GM13977 (cell line): ENCODE measurements at regions not wholly inside any gene's neighbourhood (a gene's known extent, or its start where the extent isn't known, plus 50 kb on each side); places are given as distances from the start of the nearest gene placed in this dataset.

ENCODE experiments used
- DNase-seq: peaks from one replicate; pipeline ENCODE4 v3.0.0; 2012; ENCODE audit warnings: low spot score
- in situ Hi-C: fragments of 300-500 bp; cut with MboI; formaldehyde crosslinking; loops from one replicate; pipeline ENCODE4 v1.12.0; 2022; ENCODE audit warnings: low sequenced_read_pairs, low pct_unique_long_range_greater_than_20kb, mixed read lengths, inconsistent platforms; ENCODE audit not compliant: unreplicated experiment
- TF ChIP-seq, protein P1 (sequence below): IDR thresholded peaks from 2 replicates; pipeline ENCODE4 v1.5.1; 2012; ENCODE audit warnings: mild to moderate bottlenecking, control low read depth; ENCODE audit not compliant: insufficient read depth; ENCODE audit errors: extremely low read depth, missing control alignments

DNA sequence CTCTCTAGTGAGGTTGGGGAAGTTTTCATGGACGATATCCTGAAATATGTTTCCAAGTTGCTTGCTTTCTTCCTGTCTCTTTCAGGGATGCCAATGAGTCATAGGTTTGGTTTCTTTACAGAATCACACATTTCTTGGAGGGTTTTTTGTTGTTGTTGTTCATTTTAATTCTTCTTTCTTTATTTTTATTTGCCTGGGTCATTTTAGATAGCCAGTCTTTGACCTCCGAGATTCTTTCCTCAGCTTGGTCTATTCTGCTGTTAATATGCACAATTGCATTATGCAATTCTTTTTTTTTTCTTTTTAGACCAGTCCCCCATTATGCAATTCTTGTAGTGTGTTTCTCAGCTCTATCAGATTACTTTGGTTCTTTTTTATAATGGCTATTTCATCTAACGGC lies 338.9 kb downstream of the AEBP2 start:
- in situ Hi-C loops = no loop called here
- TF ChIP-seq, protein P1, sequence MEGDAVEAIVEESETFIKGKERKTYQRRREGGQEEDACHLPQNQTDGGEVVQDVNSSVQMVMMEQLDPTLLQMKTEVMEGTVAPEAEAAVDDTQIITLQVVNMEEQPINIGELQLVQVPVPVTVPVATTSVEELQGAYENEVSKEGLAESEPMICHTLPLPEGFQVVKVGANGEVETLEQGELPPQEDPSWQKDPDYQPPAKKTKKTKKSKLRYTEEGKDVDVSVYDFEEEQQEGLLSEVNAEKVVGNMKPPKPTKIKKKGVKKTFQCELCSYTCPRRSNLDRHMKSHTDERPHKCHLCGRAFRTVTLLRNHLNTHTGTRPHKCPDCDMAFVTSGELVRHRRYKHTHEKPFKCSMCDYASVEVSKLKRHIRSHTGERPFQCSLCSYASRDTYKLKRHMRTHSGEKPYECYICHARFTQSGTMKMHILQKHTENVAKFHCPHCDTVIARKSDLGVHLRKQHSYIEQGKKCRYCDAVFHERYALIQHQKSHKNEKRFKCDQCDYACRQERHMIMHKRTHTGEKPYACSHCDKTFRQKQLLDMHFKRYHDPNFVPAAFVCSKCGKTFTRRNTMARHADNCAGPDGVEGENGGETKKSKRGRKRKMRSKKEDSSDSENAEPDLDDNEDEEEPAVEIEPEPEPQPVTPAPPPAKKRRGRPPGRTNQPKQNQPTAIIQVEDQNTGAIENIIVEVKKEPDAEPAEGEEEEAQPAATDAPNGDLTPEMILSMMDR = no peak
- no peak for DNase-seq

DNA sequence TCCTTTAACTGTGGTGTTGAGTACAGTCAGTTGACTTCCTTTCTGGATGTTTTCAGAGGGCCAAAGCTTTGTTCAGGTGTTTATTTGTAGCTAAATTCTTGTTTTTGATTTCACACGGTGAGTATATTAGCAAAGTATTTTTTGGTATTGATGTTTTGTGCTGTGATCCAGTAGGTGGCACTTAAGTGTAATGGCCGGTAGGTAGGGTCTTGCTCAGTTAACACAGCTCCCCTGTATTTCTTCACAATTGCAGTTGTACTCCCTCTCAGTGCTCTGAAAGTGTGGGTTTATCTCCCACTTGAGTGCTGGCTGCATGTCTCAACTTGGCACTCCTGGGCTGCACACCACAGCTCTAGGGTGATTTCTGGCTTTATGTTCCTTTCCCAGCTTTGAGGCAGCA lies 339.5 kb downstream of the AEBP2 start:
- TF ChIP-seq, protein P1 = no peak
- DNase-seq = no peak
- in situ Hi-C loops = no loop called here

DNA sequence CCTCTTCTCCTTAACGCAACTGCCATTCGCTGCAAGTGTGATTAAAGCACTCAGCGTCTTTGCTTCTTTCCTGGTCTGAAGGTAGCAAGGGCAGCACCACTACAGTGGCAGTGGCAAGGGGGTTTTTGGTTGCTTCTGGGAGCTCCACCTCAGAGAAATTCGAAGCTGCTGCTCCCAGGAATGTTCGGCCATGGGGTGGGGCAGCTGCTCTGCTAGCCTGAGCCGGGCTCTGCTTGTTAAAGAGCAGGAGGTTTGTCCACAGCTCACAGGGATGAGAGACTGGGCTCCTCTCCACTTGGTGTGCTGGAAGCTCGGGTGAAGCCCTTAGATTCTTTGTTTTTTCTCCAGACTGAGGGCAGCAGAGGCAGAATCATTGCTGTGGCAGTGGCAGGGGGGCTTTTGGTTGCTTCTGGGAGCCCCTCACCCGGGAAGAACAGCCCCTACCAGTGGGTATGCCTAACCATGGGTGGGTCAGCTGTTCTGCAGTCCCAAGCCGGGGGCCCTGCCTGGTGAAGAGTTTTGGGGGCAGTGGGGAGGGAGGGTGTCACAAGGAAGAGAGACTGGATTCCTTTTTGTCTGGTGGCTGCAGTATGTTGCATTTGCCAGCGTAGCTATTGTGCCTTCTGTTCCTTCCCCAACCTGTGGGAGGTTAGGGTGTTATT lies 340.2 kb downstream of the AEBP2 start:
- in situ Hi-C loops = no loop called here
- TF ChIP-seq, protein P1 = no peak
- DNase-seq = no peak

DNA sequence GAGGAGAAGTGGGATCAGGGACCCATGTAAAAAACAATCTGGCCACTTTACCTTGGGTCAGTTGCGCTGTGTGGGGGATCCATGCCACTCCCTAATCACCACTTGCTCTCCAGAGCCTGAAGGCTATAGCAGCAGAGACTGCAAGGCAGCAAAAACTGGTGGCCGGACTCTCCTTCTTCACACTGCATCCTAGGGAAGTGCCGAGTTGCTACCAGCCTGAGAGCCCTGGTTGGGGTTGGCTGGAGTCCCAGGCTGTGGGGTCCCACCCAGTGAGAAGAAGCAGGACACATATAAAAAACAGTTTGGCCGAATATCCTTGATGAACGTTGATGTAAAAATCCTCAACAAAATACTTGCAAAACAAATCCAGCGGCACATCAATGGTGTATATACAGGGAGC lies 341.2 kb downstream of the AEBP2 start:
- TF ChIP-seq, protein P1 = no peak
- DNase-seq = no peak
- in situ Hi-C loops = no loop called here

DNA sequence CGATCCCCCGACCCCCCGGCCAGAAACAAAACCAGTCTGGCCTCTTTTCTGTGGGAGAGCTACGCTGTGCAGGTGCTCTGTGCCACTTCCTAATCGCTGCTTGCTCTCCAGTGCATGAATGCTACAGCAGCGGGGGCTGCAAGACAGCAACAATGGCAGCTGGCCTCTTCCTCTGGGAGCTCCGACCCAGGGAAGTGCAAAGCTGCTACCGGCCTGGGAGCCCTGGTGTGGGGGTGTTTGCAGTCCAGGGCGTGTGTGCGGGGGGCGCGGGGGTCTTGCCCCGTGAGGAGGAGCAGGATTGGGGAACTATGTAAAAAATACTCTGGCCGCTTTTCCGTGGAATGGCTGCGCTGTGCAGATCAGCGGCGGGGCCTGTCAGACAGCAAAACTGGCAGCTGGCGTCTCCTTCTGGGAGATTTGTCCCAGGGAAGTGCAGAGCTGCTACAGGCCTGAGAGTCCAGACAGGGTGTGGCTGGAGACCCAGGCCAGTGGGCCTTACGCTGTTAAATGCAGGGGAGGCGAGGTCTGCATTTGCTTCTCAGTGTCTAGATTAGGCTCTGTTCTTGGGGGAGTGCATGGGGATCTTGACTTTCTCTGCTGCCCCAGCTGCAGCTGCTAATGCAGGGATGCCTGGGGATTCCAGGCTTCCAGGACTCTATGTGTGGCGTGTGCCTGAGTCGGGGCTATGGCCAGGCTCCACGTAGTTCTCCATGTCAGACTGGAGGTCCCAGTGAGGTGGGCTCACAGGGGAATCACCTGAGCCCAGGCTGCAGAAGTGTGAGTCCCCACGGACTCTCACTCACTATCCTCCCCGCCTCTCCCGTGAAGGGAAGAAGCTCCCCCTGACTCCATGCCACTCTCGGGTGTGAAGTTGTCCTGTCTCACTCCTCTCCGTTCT lies 344.5 kb downstream of the AEBP2 start:
- TF ChIP-seq, protein P1 = no peak
- in situ Hi-C loops = no loop called here
- DNase-seq = no peak

DNA sequence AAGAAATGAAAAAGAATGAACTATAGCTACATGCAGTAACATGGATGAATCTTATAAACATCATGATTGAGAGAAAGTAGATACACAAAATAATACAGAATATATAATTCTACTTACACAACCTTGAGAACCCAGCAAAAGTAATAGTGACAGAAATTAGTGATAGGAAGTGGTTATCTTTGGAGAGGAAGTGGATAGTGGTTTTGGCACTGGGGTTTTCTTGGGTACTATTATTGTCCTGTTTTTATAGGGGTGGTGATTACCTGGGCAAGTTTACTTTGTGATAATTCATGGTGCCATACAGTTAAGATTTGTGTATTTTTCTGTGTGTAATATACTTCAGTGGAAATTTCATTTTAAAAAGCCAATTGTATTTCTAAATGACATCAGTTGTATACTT lies 352.7 kb downstream of the AEBP2 start:
- in situ Hi-C loops = no loop called here
- TF ChIP-seq, protein P1 = no peak

More for the DNA sequence above, 352.7 kb downstream of the AEBP2 start:
- no peak for DNase-seq
